GM19467 (cell line): ENCODE measurements at regions not wholly inside any gene's neighbourhood (a gene's known extent, or its start where the extent isn't known, plus 50 kb on each side); places are given as distances from the start of the nearest gene placed in this dataset.
"Not testable (repeated sequence)": the region's sequence is repeated elsewhere in the genome, so short reads cannot be mapped to it uniquely, and the experiment has no call there.

ENCODE experiments used
- ATAC-seq: cut with Tn5 transposase; IDR thresholded peaks from one replicate; pipeline ENCODE4 v1.9.1; 2021; ENCODE audit warnings: mild to moderate bottlenecking, moderate library complexity; ENCODE audit not compliant: unreplicated experiment

DNA sequence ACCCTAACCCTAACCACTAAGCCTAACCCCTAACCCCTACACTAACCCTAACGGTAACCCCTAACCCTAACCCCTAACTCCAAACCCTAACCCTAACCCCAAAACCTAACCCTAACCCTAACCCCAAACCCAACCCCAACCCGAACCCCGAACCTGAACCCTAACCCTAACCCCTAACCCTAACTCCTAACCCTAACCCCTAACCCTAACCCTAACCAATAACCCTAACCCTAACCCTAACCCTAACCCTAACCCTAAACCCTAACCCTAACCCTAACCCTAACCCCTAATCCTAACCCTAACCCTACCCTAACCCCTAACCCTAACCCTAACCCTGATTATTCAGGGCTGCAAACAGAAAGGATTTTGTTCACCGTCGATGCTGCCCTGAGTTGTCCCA is 144.6 kb upstream of the DUSP22 start:
- not testable (repeated sequence) for ATAC-seq

- ATAC-seq: peak; percentile 97
These were observed 144.0 kb upstream of the DUSP22 start for GRCh38 chr6:148051-148984.

GRCh38 chr6:150147-150546 is 142.1 kb upstream of the DUSP22 start:
- ATAC-seq: not testable (repeated sequence)

GRCh38 chr6:152436-152835 is 139.9 kb upstream of the DUSP22 start:
- not testable (repeated sequence) for ATAC-seq

GRCh38 chr6:153026-153425 is 139.3 kb upstream of the DUSP22 start:
- ATAC-seq: not testable (repeated sequence)

- not testable (repeated sequence) for ATAC-seq
These were observed 138.4 kb upstream of the DUSP22 start for GRCh38 chr6:153867-154266.

GRCh38 chr6:154321-155092 is 137.8 kb upstream of the DUSP22 start:
- not testable (repeated sequence) for ATAC-seq

GRCh38 chr6:156010-156409 is 136.3 kb upstream of the DUSP22 start:
- no peak for ATAC-seq

- not testable (repeated sequence) for ATAC-seq
These were observed 135.7 kb upstream of the DUSP22 start for GRCh38 chr6:156441-157140.

GRCh38 chr6:157176-157575 is 135.1 kb upstream of the DUSP22 start:
- not testable (repeated sequence) for ATAC-seq

GRCh38 chr6:161657-162056 is 130.6 kb upstream of the DUSP22 start:
- ATAC-seq: not testable (repeated sequence)

- ATAC-seq: no peak
These were observed 127.6 kb upstream of the DUSP22 start for GRCh38 chr6:164720-165119.

DNA sequence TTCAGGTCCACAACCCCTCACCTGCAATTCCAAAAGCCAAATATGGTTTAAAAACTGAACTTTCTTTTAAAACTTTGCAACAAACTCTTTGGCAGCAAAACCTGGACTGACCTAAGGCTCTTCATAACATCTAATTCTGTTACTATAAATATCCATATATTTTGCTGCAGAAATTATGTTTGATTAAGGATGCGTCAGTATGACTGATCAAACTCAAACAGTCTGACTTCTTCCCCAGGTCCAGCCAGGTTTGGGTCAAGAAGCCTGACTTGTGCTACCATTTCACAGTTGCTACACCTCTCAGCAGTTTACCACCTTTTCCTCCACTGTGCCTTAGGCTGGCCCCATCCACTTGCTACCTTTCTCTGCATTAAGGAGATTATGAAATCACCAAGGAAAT is 127.0 kb upstream of the DUSP22 start:
- no peak for ATAC-seq

- ATAC-seq: no peak
These were observed 126.4 kb upstream of the DUSP22 start for GRCh38 chr6:165906-166305.

GRCh38 chr6:168865-169455 is 123.3 kb upstream of the DUSP22 start:
- no peak for ATAC-seq

DNA sequence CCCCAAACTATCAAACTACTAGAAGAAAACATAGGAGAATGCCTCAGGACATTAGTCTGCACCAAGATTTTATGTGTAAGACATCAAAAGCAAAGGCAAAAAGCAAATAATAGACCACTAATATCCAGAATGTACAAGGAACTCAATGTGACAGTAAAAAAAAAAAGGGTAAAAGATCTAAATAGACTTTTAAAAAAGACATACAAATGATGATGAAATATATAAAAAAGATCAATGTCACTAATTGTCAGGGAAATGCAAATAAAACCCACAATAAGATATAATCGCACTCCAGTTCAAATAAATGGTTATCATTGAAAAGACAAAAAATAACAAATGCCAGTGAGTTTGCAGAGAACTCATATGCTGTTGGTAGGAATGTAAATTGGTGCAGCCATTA is 118.3 kb upstream of the DUSP22 start:
- no peak for ATAC-seq

DNA sequence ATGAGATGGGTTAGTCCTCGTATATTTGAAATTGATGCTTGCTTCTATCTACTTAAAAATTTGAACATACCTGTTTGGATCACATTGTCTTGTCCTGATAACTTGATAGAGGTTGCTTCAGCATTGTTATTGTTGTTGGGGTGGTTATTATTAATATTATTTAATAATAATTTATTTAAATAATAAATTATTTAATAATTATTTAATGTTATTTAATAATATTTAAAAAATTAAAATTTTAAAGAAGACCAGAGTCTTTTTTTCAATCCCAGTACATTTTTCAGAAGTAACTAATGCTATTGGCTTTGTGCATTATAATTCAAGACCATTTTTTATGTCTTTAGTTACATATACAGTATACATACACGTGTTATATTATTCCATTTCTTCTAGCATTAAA is 116.6 kb upstream of the DUSP22 start:
- no peak for ATAC-seq

GRCh38 chr6:176766-177165 is 115.5 kb upstream of the DUSP22 start:
- ATAC-seq: no peak

- ATAC-seq: no peak
These were observed 114.2 kb upstream of the DUSP22 start for GRCh38 chr6:178119-178518.

- ATAC-seq: not testable (repeated sequence)
These were observed 113.4 kb upstream of the DUSP22 start for GRCh38 chr6:178929-179328.
